Cardiac fibroblast (primary cell): ENCODE measurements at regions not wholly inside any gene's neighbourhood (a gene's known extent, or its start where the extent isn't known, plus 50 kb on each side); places are given as distances from the start of the nearest gene placed in this dataset.
A peak's percentile ranks its signal among the peaks of the same experiment; 100 is the strongest.

ENCODE experiments used
- DNase-seq, 2 donors: peaks; one replicate each; pipeline versions ENCODE4 v3.0.0 to v3.0.0-alpha.2; 2010; ENCODE audit warnings: low read depth in 2 of 2
- H3K4me3 ChIP-seq, 2 donors: replicated peaks in 1 of 2; 1 replicate in 1 of 2; 2 replicates in 1 of 2; pipeline ENCODE4 v1.5.1; 2011; ENCODE audit warnings: low read depth in 2 of 2, low read length in 2 of 2, mild to moderate bottlenecking in 2 of 2, moderate library complexity in 1 of 2
- TF ChIP-seq, protein P1 (sequence below): IDR thresholded peaks from one replicate; pipeline ENCODE4 v1.5.1; 2011; ENCODE audit warnings: low read depth, mild to moderate bottlenecking, low read length, inconsistent platforms

DNA sequence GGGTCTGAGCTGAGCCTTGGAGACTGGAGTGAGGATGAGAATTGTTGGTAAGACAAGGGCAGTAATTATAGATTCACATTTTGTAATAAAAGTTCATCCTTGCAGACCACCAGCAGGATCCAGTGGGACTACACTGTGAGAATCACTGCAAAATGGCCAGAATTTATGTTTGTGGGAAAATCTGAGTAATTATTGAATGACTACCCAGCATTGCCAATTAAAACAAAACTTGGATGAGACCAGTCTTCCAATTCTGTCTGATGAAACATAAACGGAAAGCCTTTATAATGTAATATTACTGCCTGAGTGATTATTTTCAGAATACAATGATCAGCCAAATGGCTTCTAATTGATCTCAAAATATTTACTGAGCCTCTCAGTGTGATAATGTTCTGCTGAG lies 323.3 kb upstream of the C2CD4B start:
- no peak overlapping the region for H3K4me3 ChIP-seq
- TF ChIP-seq, protein P1, sequence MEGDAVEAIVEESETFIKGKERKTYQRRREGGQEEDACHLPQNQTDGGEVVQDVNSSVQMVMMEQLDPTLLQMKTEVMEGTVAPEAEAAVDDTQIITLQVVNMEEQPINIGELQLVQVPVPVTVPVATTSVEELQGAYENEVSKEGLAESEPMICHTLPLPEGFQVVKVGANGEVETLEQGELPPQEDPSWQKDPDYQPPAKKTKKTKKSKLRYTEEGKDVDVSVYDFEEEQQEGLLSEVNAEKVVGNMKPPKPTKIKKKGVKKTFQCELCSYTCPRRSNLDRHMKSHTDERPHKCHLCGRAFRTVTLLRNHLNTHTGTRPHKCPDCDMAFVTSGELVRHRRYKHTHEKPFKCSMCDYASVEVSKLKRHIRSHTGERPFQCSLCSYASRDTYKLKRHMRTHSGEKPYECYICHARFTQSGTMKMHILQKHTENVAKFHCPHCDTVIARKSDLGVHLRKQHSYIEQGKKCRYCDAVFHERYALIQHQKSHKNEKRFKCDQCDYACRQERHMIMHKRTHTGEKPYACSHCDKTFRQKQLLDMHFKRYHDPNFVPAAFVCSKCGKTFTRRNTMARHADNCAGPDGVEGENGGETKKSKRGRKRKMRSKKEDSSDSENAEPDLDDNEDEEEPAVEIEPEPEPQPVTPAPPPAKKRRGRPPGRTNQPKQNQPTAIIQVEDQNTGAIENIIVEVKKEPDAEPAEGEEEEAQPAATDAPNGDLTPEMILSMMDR = no peak
- no peak for DNase-seq

DNA sequence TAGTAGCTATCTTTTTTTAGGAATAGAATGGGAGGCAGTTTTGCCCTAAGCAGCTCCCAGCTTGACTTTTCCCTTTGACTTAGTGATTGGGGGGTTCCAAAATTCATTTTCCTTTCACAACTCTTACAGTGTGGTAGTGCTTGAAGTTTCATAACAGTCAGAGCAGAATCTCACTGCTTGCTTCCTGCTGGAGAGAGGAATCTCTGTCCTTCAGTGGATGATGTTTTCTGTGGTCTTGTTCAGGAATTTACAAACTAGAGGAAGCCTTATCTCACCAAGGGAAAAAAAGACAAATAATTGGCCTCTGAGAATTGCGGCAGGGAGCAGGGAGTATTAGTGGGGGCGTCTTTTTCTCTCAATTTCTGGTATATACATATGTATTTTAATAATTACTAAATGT lies 326.6 kb upstream of the C2CD4B start:
- TF ChIP-seq, protein P1 = no peak
- no peak overlapping the region for H3K4me3 ChIP-seq
- DNase-seq = peak; percentile 17 to 80

DNA sequence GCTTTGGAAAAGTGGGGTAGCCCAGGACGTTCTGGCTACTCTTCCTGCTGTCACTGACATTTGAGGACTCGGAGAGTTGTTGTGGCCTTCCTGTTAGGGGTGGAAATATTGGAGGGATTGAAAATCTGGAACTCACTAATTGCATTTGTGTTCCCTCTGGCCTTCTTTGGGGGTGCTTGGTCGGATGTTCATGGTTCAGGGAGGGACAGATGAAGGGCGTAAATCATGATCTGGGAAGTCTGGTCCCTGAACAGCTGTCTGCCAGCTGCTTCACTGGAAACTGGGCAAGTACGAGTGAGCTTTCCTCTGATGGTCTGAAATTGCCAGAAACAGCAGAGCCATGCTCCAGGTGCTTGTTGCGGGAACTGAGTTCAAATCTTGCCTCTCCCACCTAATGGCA lies 327.8 kb upstream of the C2CD4B start:
- DNase-seq = no peak
- no peak overlapping the region for H3K4me3 ChIP-seq
- TF ChIP-seq, protein P1 = no peak

DNA sequence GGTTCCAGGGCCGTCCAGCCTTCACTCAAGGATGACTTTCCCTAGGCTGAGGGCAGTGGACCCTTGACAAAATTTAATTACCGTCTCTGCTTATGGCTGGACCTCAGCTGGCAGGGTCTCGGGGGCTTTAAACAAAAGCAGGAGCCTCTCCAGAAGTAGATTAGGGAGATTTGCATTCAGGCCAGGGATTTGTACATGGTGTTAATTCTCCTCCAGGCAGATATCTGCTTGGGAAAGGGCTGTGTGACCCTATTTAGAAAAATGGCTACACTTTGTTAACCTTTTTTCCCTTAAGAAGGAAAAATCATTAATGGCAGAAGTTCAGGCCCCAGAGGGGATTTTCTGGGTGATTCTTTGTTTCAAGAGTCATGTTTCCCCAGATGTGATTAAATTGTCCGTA lies 329.1 kb upstream of the C2CD4B start:
- H3K4me3 ChIP-seq = no peak overlapping the region
- TF ChIP-seq, protein P1 = no peak
- no peak for DNase-seq

DNA sequence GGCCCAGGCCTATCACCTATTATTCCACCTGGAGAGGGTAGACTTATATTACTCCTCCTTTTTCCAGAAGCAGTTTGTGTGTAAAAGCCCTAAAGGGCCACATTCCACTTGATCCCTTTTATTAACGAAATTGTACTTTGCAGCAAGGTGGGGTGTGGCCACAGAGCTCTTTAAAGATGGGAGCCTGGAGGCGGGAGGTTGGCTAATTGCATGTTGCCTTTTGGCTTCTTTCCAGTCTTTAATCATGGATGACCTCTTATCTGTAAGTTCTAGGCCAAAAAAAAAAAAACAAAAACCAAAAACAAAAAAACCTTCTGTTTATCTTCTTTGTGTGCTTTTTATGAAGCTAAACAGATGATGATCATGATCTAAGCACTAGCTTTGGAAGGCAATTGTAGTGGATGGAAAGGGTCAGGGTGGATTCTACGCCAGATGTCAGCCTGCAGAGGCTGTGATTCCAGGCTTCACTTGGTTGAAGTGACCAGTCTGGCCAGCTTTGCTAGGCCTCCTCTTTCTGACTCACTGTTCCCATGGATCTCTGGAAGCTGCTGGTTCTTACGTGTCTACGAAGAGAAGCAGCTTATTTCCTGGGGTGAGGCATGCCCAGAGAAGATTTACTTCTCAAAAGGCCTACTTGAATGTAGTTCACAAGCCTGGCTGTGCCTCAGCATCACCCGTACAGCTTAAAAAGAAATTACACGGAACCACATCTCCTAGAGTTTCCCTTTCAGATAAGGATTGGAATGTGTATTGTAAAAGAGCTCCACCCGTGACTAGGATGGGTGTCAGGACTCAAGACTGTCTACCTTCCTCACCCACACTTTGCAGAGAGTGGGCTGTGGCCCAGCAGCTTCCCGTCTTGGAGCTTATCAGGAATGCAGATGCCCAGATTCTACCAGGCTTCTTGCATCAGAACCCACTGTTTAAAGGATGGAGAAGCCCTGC lies 330.9 kb upstream of the C2CD4B start:
- peak; percentile 80 to 90 for DNase-seq
- TF ChIP-seq, protein P1 = no peak
- no peak overlapping the region for H3K4me3 ChIP-seq

DNA sequence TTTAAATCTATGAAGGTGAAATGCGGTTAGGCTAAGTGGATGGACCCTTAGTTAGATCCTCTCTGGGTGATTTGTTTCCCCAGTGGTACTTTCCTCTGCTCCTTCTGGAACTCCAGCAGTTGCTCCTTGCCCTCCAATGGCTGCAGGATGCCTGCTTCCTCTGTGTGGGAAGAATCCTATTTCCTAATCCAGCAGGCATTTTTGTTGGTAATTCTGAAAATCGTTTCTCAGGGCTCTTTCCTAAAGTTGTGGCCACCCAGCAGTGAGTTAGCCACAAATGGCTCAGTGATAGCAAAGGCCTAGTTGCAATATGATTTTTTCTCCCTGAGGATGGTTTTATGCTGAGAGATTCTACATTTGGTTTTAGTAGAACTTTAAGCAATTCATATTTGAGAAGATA lies 332.3 kb upstream of the C2CD4B start:
- TF ChIP-seq, protein P1 = no peak
- no peak overlapping the region for H3K4me3 ChIP-seq
- peak in 1 of 2 donors; percentile 43 for DNase-seq
